GM20431 (cell line): ENCODE measurements at regions not wholly inside any gene's neighbourhood (a gene's known extent, or its start where the extent isn't known, plus 50 kb on each side); places are given as distances from the start of the nearest gene placed in this dataset.
"Not testable (repeated sequence)": the region's sequence is repeated elsewhere in the genome, so short reads cannot be mapped to it uniquely, and the experiment has no call there.

Experiments used
- in situ Hi-C: fragments of 300-500 bp; cut with MseI, MboI; formaldehyde crosslinking; loops from one replicate; pipeline ENCODE4 v1.15.0; 2020; ENCODE audit warnings: low sequenced_read_pairs; ENCODE audit not compliant: unreplicated experiment

GRCh38 chr16:62392698-62393097, 356.5 kb upstream of the CDH8 start:
- in situ Hi-C loops = no loop called here

- in situ Hi-C loops = no loop called here
Observed at GRCh38 chr16:62391940-62392339, 355.7 kb upstream of the CDH8 start.

GRCh38 chr16:62391134-62391533, 354.9 kb upstream of the CDH8 start:
- in situ Hi-C loops = no loop called here

GRCh38 chr16:62390214-62390613, 354.0 kb upstream of the CDH8 start:
- in situ Hi-C loops = no loop called here

- in situ Hi-C loops = no loop called here
Observed at GRCh38 chr16:62386411-62386810, 350.2 kb upstream of the CDH8 start.

GRCh38 chr16:62383941-62384340, 347.7 kb upstream of the CDH8 start:
- in situ Hi-C loops = no loop called here

- in situ Hi-C loops = no loop called here
Observed at GRCh38 chr16:62370445-62370844, 334.2 kb upstream of the CDH8 start.

- in situ Hi-C loops = no loop called here
Observed at GRCh38 chr16:62363501-62363900, 327.3 kb upstream of the CDH8 start.

GRCh38 chr16:62353355-62353754, 317.1 kb upstream of the CDH8 start:
- in situ Hi-C loops = no loop called here

- in situ Hi-C loops = no loop called here
Observed at GRCh38 chr16:62342216-62342615, 306.0 kb upstream of the CDH8 start.

GRCh38 chr16:62335356-62335755, 299.1 kb upstream of the CDH8 start:
- in situ Hi-C loops = no loop called here

GRCh38 chr16:62321606-62322005, 285.4 kb upstream of the CDH8 start:
- in situ Hi-C loops = no loop called here

GRCh38 chr16:62298600-62298999, 262.4 kb upstream of the CDH8 start:
- in situ Hi-C loops = no loop called here

- in situ Hi-C loops = no loop called here
Observed at GRCh38 chr16:62294213-62294972, 258.2 kb upstream of the CDH8 start.

- in situ Hi-C loops = no loop called here
Observed at GRCh38 chr16:62288990-62289629, 252.9 kb upstream of the CDH8 start.

- in situ Hi-C loops = no loop called here
Observed at GRCh38 chr16:62280506-62280905, 244.3 kb upstream of the CDH8 start.

GRCh38 chr16:62277942-62278341, 241.7 kb upstream of the CDH8 start:
- in situ Hi-C loops = no loop called here

GRCh38 chr16:62276637-62277036, 240.4 kb upstream of the CDH8 start:
- in situ Hi-C loops = no loop called here

- in situ Hi-C loops = no loop called here
Observed at GRCh38 chr16:62272035-62272434, 235.8 kb upstream of the CDH8 start.

- in situ Hi-C loops = no loop called here
Observed at GRCh38 chr16:62261760-62262159, 225.5 kb upstream of the CDH8 start.

GRCh38 chr16:62258931-62259435, 222.7 kb upstream of the CDH8 start:
- in situ Hi-C loops = not testable (repeated sequence)

GRCh38 chr16:62256406-62256805, 220.2 kb upstream of the CDH8 start:
- in situ Hi-C loops = no loop called here
